H1 (cell line): ENCODE measurements at regions not wholly inside any gene's neighbourhood (a gene's known extent, or its start where the extent isn't known, plus 50 kb on each side); places are given as distances from the start of the nearest gene placed in this dataset.

Experiments used
- CTCF ChIA-PET: fragments of 300-600 bp; sonication (Branson Sonifier 250); formaldehyde crosslinking; loops from one replicate; lab custom pipeline; 2021; ENCODE audit not compliant: partially characterized antibody; lab: Charles Lee
- POLR2A ChIA-PET: fragments of 300-600 bp; sonication (Branson Sonifier 250); formaldehyde crosslinking; loops from one replicate; lab custom pipeline; 2021; ENCODE audit warnings: inconsistent platforms; ENCODE audit not compliant: partially characterized antibody; lab: Charles Lee
- DNase-seq, 2 experiments: peaks; one replicate each; pipeline versions ENCODE4 v3.0.0 to v3.0.0-alpha.2; 2010 to 2022; ENCODE audit warnings: low spot score in 2 of 2, low read depth in 1 of 2, mixed read lengths in 1 of 2
- FAIRE-seq: peaks from 2 replicates; lab custom pipeline; 2011; peaks lifted over from hg19 to GRCh38; lab: Jason Lieb, UNC
- H2AFZ ChIP-seq: 2 replicates; pipeline ENCODE4 v1.8.1; 2012; ENCODE audit warnings: low read length, inconsistent platforms
- H2AK5ac ChIP-seq: 2 replicates; pipeline ENCODE4 v1.6.1; 2013; ENCODE audit warnings: low read depth, low read length
- H2BK120ac ChIP-seq: replicated peaks from 2 replicates; pipeline ENCODE3; 2013; ENCODE audit warnings: low read depth, low read length, inconsistent platforms
- H2BK12ac ChIP-seq: 2 replicates; pipeline ENCODE4 v1.6.1; 2013; ENCODE audit warnings: low read depth, low read length
- H2BK15ac ChIP-seq: 2 replicates; pipeline ENCODE4 v1.6.1; 2013; ENCODE audit warnings: low read length
- H2BK20ac ChIP-seq: 2 replicates; pipeline ENCODE4 v1.6.1; 2013; ENCODE audit warnings: low read length
- H2BK5ac ChIP-seq: 2 replicates; pipeline ENCODE4 v1.6.1; 2013; ENCODE audit warnings: low read depth, low read length
- H3K14ac ChIP-seq: 2 replicates; pipeline ENCODE4 v1.6.1; 2013; ENCODE audit warnings: inconsistent platforms; ENCODE audit not compliant: insufficient read length
- H3K18ac ChIP-seq: 2 replicates; pipeline ENCODE4 v1.6.1; 2013; ENCODE audit warnings: low read length; ENCODE audit errors: extremely low read depth
- H3K23ac ChIP-seq: 2 replicates; pipeline ENCODE4 v1.6.1; 2013; ENCODE audit warnings: inconsistent platforms; ENCODE audit not compliant: insufficient read length
- H3K23me2 ChIP-seq: 2 replicates; pipeline ENCODE4 v1.6.1; 2013; ENCODE audit warnings: low read depth, low read length
- H3K27ac ChIP-seq: 2 replicates; pipeline ENCODE4 v1.6.1; 2011; ENCODE audit warnings: low read depth, low read length, inconsistent platforms
- H3K27me3 ChIP-seq, 4 experiments: replicated peaks in 1 of 4; 1 replicate in 1 of 4; 2 replicates in 3 of 4; pipeline versions ENCODE4 v1.6.1 to v1.8.1; 2011 to 2013; ENCODE audit warnings: low read length in 3 of 4, mild to moderate bottlenecking in 3 of 4, inconsistent platforms in 2 of 4, mixed read lengths in 2 of 4, moderate library complexity in 1 of 4; ENCODE audit not compliant: control insufficient read depth in 3 of 4, insufficient read depth in 3 of 4; ENCODE audit errors: extremely low read depth in 1 of 4
- H3K36me3 ChIP-seq, 4 experiments: 2 replicates each; pipeline versions ENCODE4 v1.6.1 to v1.8.1; 2011 to 2013; ENCODE audit warnings: mild to moderate bottlenecking in 4 of 4, low read length in 3 of 4, moderate library complexity in 2 of 4, control low read depth in 1 of 4, inconsistent platforms in 1 of 4; ENCODE audit not compliant: insufficient read depth in 4 of 4, control insufficient read depth in 2 of 4
- H3K4ac ChIP-seq: replicated peaks from 2 replicates; pipeline ENCODE3; 2013; ENCODE audit warnings: low read length, low read depth, mixed read lengths, inconsistent platforms; ENCODE audit not compliant: insufficient read length
- H3K4me1 ChIP-seq, 4 experiments: replicated peaks in 1 of 4; 1 replicate in 1 of 4; 2 replicates in 3 of 4; pipeline versions ENCODE4 v1.6.1 to v1.8.1; 2011 to 2013; ENCODE audit warnings: low read length in 3 of 4, inconsistent platforms in 2 of 4, mixed read lengths in 1 of 4; ENCODE audit not compliant: insufficient read depth in 4 of 4, control insufficient read depth in 3 of 4
- H3K4me2 ChIP-seq, 2 experiments: 2 replicates each; pipeline versions ENCODE4 v1.6.1 to v1.8.1; 2011 to 2013; ENCODE audit warnings: low read depth in 2 of 2, low read length in 2 of 2, control low read depth in 1 of 2, inconsistent platforms in 1 of 2, mild to moderate bottlenecking in 1 of 2; ENCODE audit not compliant: insufficient read depth in 1 of 2
- H3K4me3 ChIP-seq, 4 experiments: fragments of 200-600, 300-600 bp in 1 of 4; sonication (generic), shearing (Covaris generic), sonication (Bioruptor Twin) in 1 of 4; 2 replicates each; pipeline versions ENCODE4 v1.5.1 to v1.8.1; 2011 to 2016; ENCODE audit warnings: low read length in 4 of 4, low read depth in 3 of 4, control low read depth in 2 of 4, inconsistent platforms in 2 of 4, mild to moderate bottlenecking in 2 of 4, mixed read lengths in 1 of 4, moderate library complexity in 1 of 4; ENCODE audit not compliant: insufficient read depth in 2 of 4; ENCODE audit errors: extremely low read depth in 1 of 4
- H3K56ac ChIP-seq: replicated peaks from 2 replicates; pipeline ENCODE3; 2013; ENCODE audit warnings: low read depth, mild to moderate bottlenecking, mixed read lengths, low read length, inconsistent platforms; ENCODE audit not compliant: insufficient read length
- H3K79me1 ChIP-seq: 2 replicates; pipeline ENCODE4 v1.6.1; 2013; ENCODE audit warnings: low read depth, low read length, control low read depth
- H3K79me2 ChIP-seq, 2 experiments: 2 replicates each; pipeline versions ENCODE4 v1.6.1 to v1.8.1; 2012 to 2013; ENCODE audit warnings: low read length in 2 of 2, mild to moderate bottlenecking in 2 of 2, inconsistent platforms in 1 of 2; ENCODE audit not compliant: insufficient read depth in 2 of 2, control insufficient read depth in 1 of 2
- H3K9ac ChIP-seq, 4 experiments: replicated peaks in 1 of 4; 1 replicate in 1 of 4; 2 replicates in 3 of 4; pipeline versions ENCODE4 v1.6.1 to v1.8.1; 2011 to 2013; ENCODE audit warnings: low read depth in 3 of 4, low read length in 3 of 4, control low read depth in 2 of 4, mild to moderate bottlenecking in 2 of 4, moderate library complexity in 2 of 4, inconsistent platforms in 1 of 4; ENCODE audit errors: extremely low read depth in 1 of 4
- H3K9me3 ChIP-seq, 2 experiments: 2 replicates each; pipeline versions ENCODE4 v1.6.1 to v1.8.1; 2012 to 2013; ENCODE audit warnings: mild to moderate bottlenecking in 2 of 2, moderate library complexity in 2 of 2, control low read depth in 1 of 2, inconsistent platforms in 1 of 2, low read depth in 1 of 2, low read length in 1 of 2, mixed read lengths in 1 of 2; ENCODE audit not compliant: insufficient read depth in 2 of 2
- H4K20me1 ChIP-seq, 2 experiments: replicated peaks in 1 of 2; 2 replicates each; pipeline versions ENCODE3 to v1.8.1; 2011 to 2013; ENCODE audit warnings: inconsistent platforms in 2 of 2, low read length in 2 of 2, mild to moderate bottlenecking in 1 of 2; ENCODE audit not compliant: insufficient read depth in 2 of 2, control insufficient read depth in 1 of 2
- H4K5ac ChIP-seq: 2 replicates; pipeline ENCODE4 v1.6.1; 2013; ENCODE audit warnings: low read length, low read depth, mixed read lengths, inconsistent platforms; ENCODE audit not compliant: insufficient read length
- H4K8ac ChIP-seq: 2 replicates; pipeline ENCODE4 v1.8.0; 2013; ENCODE audit warnings: mild to moderate bottlenecking, moderate library complexity, low read length, inconsistent platforms; ENCODE audit not compliant: insufficient read depth; ENCODE audit errors: extremely low read depth
- H4K91ac ChIP-seq: replicated peaks from 2 replicates; pipeline ENCODE3; 2013; ENCODE audit warnings: low read length, mixed read lengths, inconsistent platforms; ENCODE audit not compliant: insufficient read length
- POLR2AphosphoS5 ChIP-seq: IDR thresholded peaks from 2 replicates; pipeline ENCODE4 v1.6.1; 2011; ENCODE audit warnings: low read depth, low read length
- SAP30 ChIP-seq: fragments of 300-600 bp; sonication (generic); IDR thresholded peaks from 2 replicates; pipeline ENCODE4 v1.7.1; 2012; ENCODE audit warnings: low read length, moderate library complexity, mild to moderate bottlenecking, inconsistent platforms; ENCODE audit not compliant: insufficient read depth, insufficient replicate concordance
- WGBS, 2 experiments: shearing (Covaris generic) in 1 of 2; methylation state at CpG; one replicate each; pipeline versions ENCODE4 v1.1.6 to v1.1.7; 2013 to 2015; ENCODE audit warnings: low lambda C conversion rate in 2 of 2, mixed read lengths in 2 of 2, inconsistent platforms in 1 of 2, low coverage in 1 of 2, missing lambda C conversion rate in 1 of 2; ENCODE audit not compliant: insufficient replicate concordance in 2 of 2, insufficient coverage in 1 of 2, insufficient read length in 1 of 2; ENCODE audit errors: extremely low coverage in 1 of 2, missing lambda C conversion rate in 1 of 2; 5-methylcytosine and 5-hydroxymethylcytosine counted together

- Histone ChIP-seq H3K27me3 (no peaks in the 10 kb centered on the region), H3K23ac (no peak overlapping the region), H3K23me2 (no peaks in the 10 kb centered on the region), H3K14ac (no peak overlapping the region), H3K56ac (no peak overlapping the region), H3K4me2 (no peak overlapping the region), H2AFZ (no peak overlapping the region), H2BK120ac (no peak overlapping the region), H3K4me3 (no peak overlapping the region), H3K36me3 (peaks cover 0 to 2% (median 0%) of the 10 kb centered on the region in 4 experiments; a peak in 1 of 8 replicates), H2BK12ac (no peak overlapping the region), H2BK15ac (no peak overlapping the region), H3K27ac (no peak overlapping the region), H3K9me3 (no peaks in the 10 kb centered on the region), H2BK20ac (no peak overlapping the region), H3K18ac (no peak overlapping the region), H4K8ac (no peak overlapping the region), H4K5ac (no peak overlapping the region), H3K79me2 (peaks cover 0 to 100% of the 10 kb centered on the region in 2 experiments; a peak in 2 of 4 replicates), H2AK5ac (no peak overlapping the region), H2BK5ac (no peak overlapping the region), H3K79me1 (no peaks in the 10 kb centered on the region), H4K20me1 (peaks cover 0 to 8% of the 10 kb centered on the region in 2 experiments), H3K4ac (no peak overlapping the region), H4K91ac (no peak overlapping the region), H3K4me1 (no peaks in the 10 kb centered on the region), H3K9ac (no peak overlapping the region)
- TF ChIP-seq SAP30 = no peak
- TF ChIP-seq POLR2AphosphoS5 = peak; percentile 69; the same call in 1 of the 2 replicates
- POLR2A ChIA-PET = interaction anchor here (0.8 to 1.5 kb wide), 3 partner anchors 9 to 34 kb away, joined by 3 to 5 read pairs (median 3); no protein-coding TSS in a partner anchor
- DNase-seq (no peak), FAIRE-seq (no peak)
- CTCF ChIA-PET = no interaction called here
- 79% methylated on average over 1 of the region's 1 CpG; no CpG with 5 or more reads in 1 of the 2 experiments for WGBS, 2 experiments
Measured at GRCh38 chr3:110932567-110932966, 139.0 kb upstream of the NECTIN3 start.
